ENCODE measurements at regions not wholly inside any gene's neighbourhood (a gene's known extent, or its start where the extent isn't known, plus 50 kb on each side); places are given as distances from the start of the nearest gene placed in this dataset.

GRCh38 chr7:27430105-27430504 is 187.5 kb downstream of the EVX1 start:
- TF ChIP-seq EZH2phosphoT487 (IDR thresholded peaks at IDR 0.05; ENCODE audit: insufficient read depth, low read depth) (no peak), EZH2 (IDR thresholded peaks at IDR 0.05; ENCODE audit: insufficient read depth, poor library complexity, severe bottlenecking) (no peak)

All from GM23248 (cell line).